ENCODE measurements at regions not wholly inside any gene's neighbourhood (a gene's known extent, or its start where the extent isn't known, plus 50 kb on each side); places are given as distances from the start of the nearest gene placed in this dataset.

DNA sequence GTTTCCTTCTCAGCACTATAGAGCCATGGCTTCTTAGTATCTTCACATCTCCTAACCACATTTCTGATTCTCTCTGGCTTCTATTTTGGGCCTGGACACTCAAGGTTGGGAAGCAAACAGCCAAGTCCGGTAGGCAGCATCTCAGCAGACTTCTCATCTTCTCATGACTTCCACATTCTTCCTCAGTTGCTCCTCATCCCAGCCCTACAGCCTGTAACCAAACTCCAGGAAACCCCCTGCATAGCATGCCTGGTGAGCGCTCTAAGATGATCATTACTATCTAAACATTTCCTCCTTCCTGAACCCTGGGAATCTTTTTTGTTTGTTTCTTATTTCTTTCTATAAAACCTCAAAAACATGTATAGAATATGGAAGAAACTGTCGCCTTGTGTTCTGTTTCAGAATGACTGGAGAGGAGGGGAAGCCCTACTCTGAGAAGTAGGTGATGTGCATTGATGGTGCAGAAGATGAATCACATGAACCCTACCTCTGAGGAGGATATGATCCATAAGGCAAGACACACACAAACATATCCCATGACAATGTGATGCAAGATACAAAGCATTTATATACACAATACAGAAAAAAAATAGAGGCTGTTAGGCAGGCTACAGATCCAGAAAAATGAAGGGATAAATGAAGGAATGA, 219.8 kb upstream of the GYPA start:
- ChIA-PET CTCF (no interaction called here), POLR2A (no interaction called here)
- H3K4me3 Mint-ChIP-seq: no peak overlapping the region
- DNase-seq: no peak
- H3K9me3 Mint-ChIP-seq: no peaks in the 10 kb centered on the region
- peaks cover 5% of the 10 kb centered on the region for H3K4me1 Mint-ChIP-seq
- no peak overlapping the region for H3K27ac Mint-ChIP-seq
- H3K36me3 Mint-ChIP-seq (ENCODE audit: low read depth): no peaks in the 10 kb centered on the region
- H3K27me3 Mint-ChIP-seq: peaks cover 21% of the 10 kb centered on the region

GRCh38 chr4:144362366-144362765, 221.8 kb upstream of the GYPA start:
- H3K9me3 Mint-ChIP-seq: no peaks in the 10 kb centered on the region
- ChIA-PET CTCF (interaction anchor here (0.6 kb wide), 1 partner anchor 994 kb away, joined by 3 read pairs; no protein-coding TSS in a partner anchor), POLR2A (no interaction called here)
- H3K27ac Mint-ChIP-seq: no peak overlapping the region
- no peak for DNase-seq
- H3K27me3 Mint-ChIP-seq: peaks cover 7% of the 10 kb centered on the region
- no peak overlapping the region for H3K4me3 Mint-ChIP-seq
- no peaks in the 10 kb centered on the region for H3K36me3 Mint-ChIP-seq (ENCODE audit: low read depth)
- no peaks in the 10 kb centered on the region for H3K4me1 Mint-ChIP-seq

GRCh38 chr4:144363890-144364289, 223.4 kb upstream of the GYPA start:
- Mint-ChIP-seq H3K4me3 (no peak overlapping the region), H3K27me3 (peaks cover 10% of the 10 kb centered on the region), H3K9me3 (no peaks in the 10 kb centered on the region), H3K27ac (no peak overlapping the region), H3K4me1 (no peaks in the 10 kb centered on the region), H3K36me3 (ENCODE audit: low read depth) (no peaks in the 10 kb centered on the region)
- no peak for DNase-seq
- ChIA-PET CTCF (no interaction called here), POLR2A (no interaction called here)

DNA sequence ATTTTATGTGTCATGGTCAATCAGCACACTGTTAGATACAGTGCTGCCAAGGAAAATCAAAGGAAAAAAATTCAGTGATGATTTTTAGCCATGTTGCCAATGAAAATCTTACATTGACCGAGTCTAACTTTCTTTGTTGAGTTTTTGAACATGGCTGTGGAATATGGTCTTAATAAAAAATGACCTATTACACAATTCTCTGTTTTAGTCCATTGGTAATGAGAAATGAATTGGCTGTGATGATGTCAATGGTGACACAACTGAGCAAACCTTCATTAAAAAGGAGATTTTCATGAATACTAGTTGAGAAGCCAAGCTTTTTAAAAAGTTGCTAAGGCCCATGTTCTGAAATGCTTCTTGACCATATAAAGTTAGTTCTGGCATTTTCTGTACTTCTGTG, 225.9 kb upstream of the GYPA start:
- Mint-ChIP-seq H3K4me3 (no peak overlapping the region), H3K27ac (no peak overlapping the region), H3K9me3 (no peaks in the 10 kb centered on the region), H3K36me3 (ENCODE audit: low read depth) (no peaks in the 10 kb centered on the region), H3K4me1 (no peaks in the 10 kb centered on the region), H3K27me3 (peaks cover 6% of the 10 kb centered on the region)
- POLR2A ChIA-PET: no interaction called here
- no peak for DNase-seq
- CTCF ChIA-PET: no interaction called here

DNA sequence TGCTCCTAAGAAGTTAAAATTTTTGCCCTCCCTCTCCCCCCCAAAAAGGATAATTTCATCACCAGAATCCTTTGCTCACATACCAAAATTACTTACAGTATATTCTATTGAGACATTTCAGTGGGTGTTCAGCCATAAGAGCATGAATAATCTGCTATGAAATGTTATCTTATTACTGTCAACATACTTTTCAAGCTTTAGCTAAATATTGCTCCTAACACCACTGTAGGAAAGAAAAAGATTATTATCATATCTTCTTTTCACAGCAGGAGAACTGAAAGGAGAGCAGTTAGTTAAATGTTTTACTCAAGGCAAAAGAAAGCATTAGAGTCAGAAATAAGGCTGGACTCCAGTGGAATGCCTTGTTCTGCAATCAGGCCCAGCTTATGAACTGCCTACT, 231.0 kb upstream of the GYPA start:
- ChIA-PET CTCF (no interaction called here), POLR2A (no interaction called here)
- no peaks in the 10 kb centered on the region for H3K9me3 Mint-ChIP-seq

GRCh38 chr4:144374065-144374464, 233.5 kb upstream of the GYPA start:
- ChIA-PET CTCF (no interaction called here), POLR2A (no interaction called here)
- H3K27me3 Mint-ChIP-seq: peaks cover 2% of the 10 kb centered on the region
- H3K27ac Mint-ChIP-seq: no peak overlapping the region
- H3K9me3 Mint-ChIP-seq: no peaks in the 10 kb centered on the region
- no peak overlapping the region for H3K4me3 Mint-ChIP-seq
- H3K4me1 Mint-ChIP-seq: no peaks in the 10 kb centered on the region
- no peak for DNase-seq
- H3K36me3 Mint-ChIP-seq (ENCODE audit: low read depth): no peaks in the 10 kb centered on the region

More for the DNA sequence above, 231.0 kb upstream of the GYPA start:
- Mint-ChIP-seq H3K27ac (no peak overlapping the region), H3K36me3 (ENCODE audit: low read depth) (no peaks in the 10 kb centered on the region), H3K27me3 (peaks cover 5% of the 10 kb centered on the region), H3K4me1 (no peaks in the 10 kb centered on the region), H3K4me3 (no peak overlapping the region)
- DNase-seq: no peak

- ChIA-PET POLR2A (no interaction called here), CTCF (no interaction called here)
- no peak overlapping the region for H3K4me3 Mint-ChIP-seq
- no peaks in the 10 kb centered on the region for H3K9me3 Mint-ChIP-seq
- no peak overlapping the region for H3K27ac Mint-ChIP-seq
- no peaks in the 10 kb centered on the region for H3K4me1 Mint-ChIP-seq
- no peak for DNase-seq
- H3K36me3 Mint-ChIP-seq (ENCODE audit: low read depth): no peaks in the 10 kb centered on the region
- H3K27me3 Mint-ChIP-seq: peaks cover 2% of the 10 kb centered on the region
Observed at GRCh38 chr4:144376866-144377265, 236.3 kb upstream of the GYPA start.

- Mint-ChIP-seq H3K27ac (no peak overlapping the region), H3K4me1 (no peaks in the 10 kb centered on the region), H3K9me3 (peaks cover 9% of the 10 kb centered on the region), H3K27me3 (no peaks in the 10 kb centered on the region), H3K36me3 (ENCODE audit: low read depth) (no peaks in the 10 kb centered on the region), H3K4me3 (no peak overlapping the region)
- DNase-seq: no peak
- ChIA-PET POLR2A (no interaction called here), CTCF (no interaction called here)
Observed at GRCh38 chr4:144384408-144384807, 243.9 kb upstream of the GYPA start.

- ChIA-PET CTCF (no interaction called here), POLR2A (no interaction called here)
- Mint-ChIP-seq H3K36me3 (ENCODE audit: low read depth) (no peaks in the 10 kb centered on the region), H3K4me3 (no peak overlapping the region), H3K4me1 (no peaks in the 10 kb centered on the region), H3K27me3 (no peaks in the 10 kb centered on the region), H3K27ac (no peak overlapping the region), H3K9me3 (no peaks in the 10 kb centered on the region)
- DNase-seq: no peak
Observed at GRCh38 chr4:144399927-144400326, 246.0 kb upstream of the HHIP start.

GRCh38 chr4:144402176-144402575, 243.8 kb upstream of the HHIP start:
- no peaks in the 10 kb centered on the region for H3K27me3 Mint-ChIP-seq
- no peaks in the 10 kb centered on the region for H3K9me3 Mint-ChIP-seq
- no peak overlapping the region for H3K27ac Mint-ChIP-seq
- H3K4me3 Mint-ChIP-seq: no peak overlapping the region
- ChIA-PET CTCF (no interaction called here), POLR2A (no interaction called here)
- no peak for DNase-seq
- no peaks in the 10 kb centered on the region for H3K4me1 Mint-ChIP-seq
- no peaks in the 10 kb centered on the region for H3K36me3 Mint-ChIP-seq (ENCODE audit: low read depth)

DNA sequence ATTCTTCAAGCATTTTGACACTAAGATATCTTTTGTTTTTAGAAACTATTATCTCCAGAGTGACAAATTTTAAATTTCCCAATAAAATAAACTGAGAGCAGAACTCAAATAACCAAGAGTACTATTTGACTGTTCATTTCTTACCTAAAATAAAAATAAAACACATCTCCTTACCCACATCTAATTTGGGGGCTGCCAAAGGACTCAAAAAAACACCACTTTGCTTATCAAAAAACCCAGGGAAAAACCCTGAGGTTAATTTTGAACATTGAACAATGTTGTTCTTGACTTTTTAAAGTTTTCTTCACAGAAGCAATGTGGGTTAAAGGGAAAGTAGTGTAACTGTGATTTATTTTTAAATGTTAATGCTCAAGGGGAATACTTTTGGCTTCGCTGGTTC, 243.0 kb upstream of the HHIP start:
- Mint-ChIP-seq H3K27ac (no peak overlapping the region), H3K9me3 (no peaks in the 10 kb centered on the region), H3K4me3 (no peak overlapping the region), H3K27me3 (no peaks in the 10 kb centered on the region), H3K36me3 (ENCODE audit: low read depth) (no peaks in the 10 kb centered on the region), H3K4me1 (no peaks in the 10 kb centered on the region)
- no peak for DNase-seq
- CTCF ChIA-PET: no interaction called here
- POLR2A ChIA-PET: no interaction called here

DNA sequence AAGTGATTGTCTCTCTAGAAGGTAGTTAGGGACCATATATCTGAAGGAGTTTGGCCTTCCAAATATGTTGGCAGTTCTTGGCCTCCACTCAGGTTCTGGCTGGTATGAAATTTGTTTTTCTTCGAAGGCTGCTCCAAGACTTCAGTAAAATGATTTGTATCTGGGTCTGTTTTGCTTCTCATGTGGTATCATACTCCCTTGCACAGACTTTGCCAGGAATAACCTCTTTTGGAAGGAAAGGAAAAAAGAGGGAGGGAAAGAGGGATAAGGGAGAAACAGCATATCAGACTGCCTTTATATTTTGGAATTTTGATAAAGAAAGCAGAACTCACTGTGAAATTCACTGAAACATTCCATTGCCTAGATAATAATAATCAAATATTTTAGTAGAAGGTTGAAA, 242.1 kb upstream of the HHIP start:
- H3K4me3 Mint-ChIP-seq: no peak overlapping the region
- no peaks in the 10 kb centered on the region for H3K27me3 Mint-ChIP-seq
- CTCF ChIA-PET: no interaction called here
- H3K27ac Mint-ChIP-seq: no peak overlapping the region
- POLR2A ChIA-PET: no interaction called here
- H3K4me1 Mint-ChIP-seq: no peaks in the 10 kb centered on the region
- no peak for DNase-seq
- no peaks in the 10 kb centered on the region for H3K36me3 Mint-ChIP-seq (ENCODE audit: low read depth)
- no peaks in the 10 kb centered on the region for H3K9me3 Mint-ChIP-seq

- Mint-ChIP-seq H3K36me3 (ENCODE audit: low read depth) (no peaks in the 10 kb centered on the region), H3K27ac (no peak overlapping the region), H3K4me3 (no peak overlapping the region), H3K4me1 (no peaks in the 10 kb centered on the region), H3K9me3 (no peaks in the 10 kb centered on the region), H3K27me3 (no peaks in the 10 kb centered on the region)
- ChIA-PET POLR2A (no interaction called here), CTCF (no interaction called here)
- DNase-seq: no peak
Observed at GRCh38 chr4:144409525-144409924, 236.4 kb upstream of the HHIP start.

DNA sequence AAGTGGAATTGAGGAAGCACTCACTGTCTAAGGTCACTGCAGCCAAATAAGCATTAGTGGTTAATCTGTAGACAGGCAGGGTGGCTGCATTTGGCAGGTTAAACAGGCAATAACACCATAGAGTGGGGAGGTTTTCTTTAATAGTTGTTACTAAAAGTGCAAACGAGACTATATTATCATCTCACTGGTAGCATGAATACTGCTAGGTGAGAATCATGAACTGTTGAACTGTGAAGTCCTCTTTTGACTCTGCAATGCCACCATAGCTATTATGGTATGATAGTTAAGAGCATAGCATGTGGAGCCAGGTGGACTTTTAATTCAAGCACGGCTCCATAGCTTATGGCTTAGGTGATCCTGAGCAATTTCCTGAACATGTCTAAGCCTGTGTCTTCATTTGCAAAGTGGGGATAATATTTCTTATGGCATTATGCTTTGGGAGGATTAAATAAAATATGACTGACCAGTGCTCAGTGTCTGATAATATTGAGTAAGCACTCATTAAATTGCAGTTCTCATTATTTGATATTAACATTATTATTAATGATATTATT, 235.6 kb upstream of the HHIP start:
- H3K4me1 Mint-ChIP-seq: no peaks in the 10 kb centered on the region
- no peak for DNase-seq
- ChIA-PET POLR2A (no interaction called here), CTCF (no interaction called here)
- no peaks in the 10 kb centered on the region for H3K36me3 Mint-ChIP-seq (ENCODE audit: low read depth)
- no peak overlapping the region for H3K27ac Mint-ChIP-seq
- no peak overlapping the region for H3K4me3 Mint-ChIP-seq
- H3K9me3 Mint-ChIP-seq: no peaks in the 10 kb centered on the region
- H3K27me3 Mint-ChIP-seq: no peaks in the 10 kb centered on the region
